ENCODE measurements at regions not wholly inside any gene's neighbourhood (a gene's known extent, or its start where the extent isn't known, plus 50 kb on each side); places are given as distances from the start of the nearest gene placed in this dataset.

DNA sequence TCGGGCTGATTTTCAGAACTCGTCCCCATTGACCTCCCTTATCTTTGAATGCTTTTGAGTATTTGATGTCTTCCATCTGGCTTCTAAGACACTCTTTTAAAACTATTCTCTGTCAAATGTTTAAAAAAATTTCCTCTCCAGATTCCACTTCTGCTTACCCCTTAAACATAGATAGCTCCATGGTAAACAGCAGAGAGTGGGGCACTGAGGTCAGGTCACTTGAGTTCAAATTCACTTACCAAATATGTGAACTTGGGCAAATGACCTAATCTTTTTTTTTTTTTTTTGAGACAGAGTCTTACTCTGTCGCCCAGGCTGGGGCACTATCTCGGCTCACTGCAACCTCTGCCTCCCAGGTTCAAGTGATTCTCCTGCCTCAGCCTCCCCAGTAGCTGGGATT lies 126.8 kb upstream of the CPSF6 start (continued):
- no peak for TF ChIP-seq POLR2AphosphoS2 (IDR thresholded peaks at IDR 0.05; ENCODE audit: low read depth, low read length)

GRCh38 chr12:69115099-69115498 lies 124.3 kb upstream of the CPSF6 start:
- H3K9me3 ChIP-seq (replicated peaks; ENCODE audit: control insufficient read depth, insufficient read depth, low read length): no peaks in the 10 kb centered on the region
- intact Hi-C loops (cut with micrococcal nuclease; ENCODE audit: unreplicated experiment) (no loop called here), in situ Hi-C loops (cut with MboI) (no loop called here)
- FAIRE-seq: no peak
- ChIA-PET SMC1A (ENCODE audit: uncharacterized antibody, unreplicated experiment) (no interaction called here), POLR2A (no interaction called here), CTCF (no interaction called here), RAD21 (ENCODE audit: unreplicated experiment) (no interaction called here)
- H3K27ac ChIP-seq (ENCODE audit: control insufficient read depth, insufficient read depth): no peak overlapping the region
- H3K4me3 ChIP-seq: no peak overlapping the region
- TF ChIP-seq SMAD5 (IDR thresholded peaks at IDR 0.05; ENCODE audit: low read depth) (no peak), STAT1 (conservative IDR thresholded peaks at IDR 0.05) (no peak), EGR1 (IDR thresholded peaks at IDR 0.05; ENCODE audit: borderline replicate concordance in 1 of 2, low read depth in 2 of 2, low read length in 2 of 2) (no peak), ETV6 (conservative IDR thresholded peaks at IDR 0.05 in 1 of 2, IDR thresholded peaks at IDR 0.05 in 1 of 2; ENCODE audit: borderline replicate concordance in 1 of 2, low read depth in 1 of 2) (no peak), CBFB (IDR thresholded peaks at IDR 0.05; ENCODE audit: low read depth) (no peak), TCF12 (IDR thresholded peaks at IDR 0.05; ENCODE audit: low read depth, low read length) (no peak), TARDBP (IDR thresholded peaks at IDR 0.05; ENCODE audit: borderline replicate concordance) (no peak), POLR2A (IDR thresholded peaks at IDR 0.05; ENCODE audit: low read depth, low read length) (no peak)
- TF ChIP-seq, protein P1, sequence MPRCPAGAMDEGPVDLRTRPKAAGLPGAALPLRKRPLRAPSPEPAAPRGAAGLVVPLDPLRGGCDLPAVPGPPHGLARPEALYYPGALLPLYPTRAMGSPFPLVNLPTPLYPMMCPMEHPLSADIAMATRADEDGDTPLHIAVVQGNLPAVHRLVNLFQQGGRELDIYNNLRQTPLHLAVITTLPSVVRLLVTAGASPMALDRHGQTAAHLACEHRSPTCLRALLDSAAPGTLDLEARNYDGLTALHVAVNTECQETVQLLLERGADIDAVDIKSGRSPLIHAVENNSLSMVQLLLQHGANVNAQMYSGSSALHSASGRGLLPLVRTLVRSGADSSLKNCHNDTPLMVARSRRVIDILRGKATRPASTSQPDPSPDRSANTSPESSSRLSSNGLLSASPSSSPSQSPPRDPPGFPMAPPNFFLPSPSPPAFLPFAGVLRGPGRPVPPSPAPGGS (IDR thresholded peaks at IDR 0.05; ENCODE audit: borderline replicate concordance, insufficient read depth, low read depth, low read length, poor library complexity, severe bottlenecking): no peak
- TF ChIP-seq, protein P2, sequence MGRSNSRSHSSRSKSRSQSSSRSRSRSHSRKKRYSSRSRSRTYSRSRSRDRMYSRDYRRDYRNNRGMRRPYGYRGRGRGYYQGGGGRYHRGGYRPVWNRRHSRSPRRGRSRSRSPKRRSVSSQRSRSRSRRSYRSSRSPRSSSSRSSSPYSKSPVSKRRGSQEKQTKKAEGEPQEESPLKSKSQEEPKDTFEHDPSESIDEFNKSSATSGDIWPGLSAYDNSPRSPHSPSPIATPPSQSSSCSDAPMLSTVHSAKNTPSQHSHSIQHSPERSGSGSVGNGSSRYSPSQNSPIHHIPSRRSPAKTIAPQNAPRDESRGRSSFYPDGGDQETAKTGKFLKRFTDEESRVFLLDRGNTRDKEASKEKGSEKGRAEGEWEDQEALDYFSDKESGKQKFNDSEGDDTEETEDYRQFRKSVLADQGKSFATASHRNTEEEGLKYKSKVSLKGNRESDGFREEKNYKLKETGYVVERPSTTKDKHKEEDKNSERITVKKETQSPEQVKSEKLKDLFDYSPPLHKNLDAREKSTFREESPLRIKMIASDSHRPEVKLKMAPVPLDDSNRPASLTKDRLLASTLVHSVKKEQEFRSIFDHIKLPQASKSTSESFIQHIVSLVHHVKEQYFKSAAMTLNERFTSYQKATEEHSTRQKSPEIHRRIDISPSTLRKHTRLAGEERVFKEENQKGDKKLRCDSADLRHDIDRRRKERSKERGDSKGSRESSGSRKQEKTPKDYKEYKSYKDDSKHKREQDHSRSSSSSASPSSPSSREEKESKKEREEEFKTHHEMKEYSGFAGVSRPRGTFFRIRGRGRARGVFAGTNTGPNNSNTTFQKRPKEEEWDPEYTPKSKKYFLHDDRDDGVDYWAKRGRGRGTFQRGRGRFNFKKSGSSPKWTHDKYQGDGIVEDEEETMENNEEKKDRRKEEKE (IDR thresholded peaks at IDR 0.05): no peak
- BruUV-seq (replicated peaks): no TSS peak
- H3K4me1 ChIP-seq (ENCODE audit: control insufficient read depth, insufficient read depth, low read length): no peaks in the 10 kb centered on the region
- no peaks in the 10 kb centered on the region for H4K20me1 ChIP-seq (ENCODE audit: control insufficient read depth, insufficient read depth)
- 52% methylated on average over 2 of the region's 3 CpGs for WGBS (ENCODE audit: insufficient coverage, insufficient replicate concordance, low lambda C conversion rate, missing lambda C conversion rate)
- no peaks in the 10 kb centered on the region for H3K36me3 ChIP-seq (ENCODE audit: control insufficient read depth in 2 of 2, insufficient read depth in 2 of 2, low read length in 1 of 2)
- no peak overlapping the region for H3K9ac ChIP-seq (ENCODE audit: control insufficient read depth, insufficient read depth, low read length)
- ATAC-seq: no peak
- DNase-seq (ENCODE audit: low read depth, low spot score): no peak
- no peaks in the 10 kb centered on the region for H3K79me2 ChIP-seq (ENCODE audit: control insufficient read depth, insufficient read depth, low read length)
- H3K27me3 ChIP-seq (replicated peaks in 1 of 2; ENCODE audit: control insufficient read depth in 2 of 2, insufficient read depth in 2 of 2, low read length in 1 of 2): no peaks in the 10 kb centered on the region; a peak in 1 of 4 replicates
- no peak overlapping the region for H2AFZ ChIP-seq (ENCODE audit: control insufficient read depth, low read depth, low read length)
- H3K4me2 ChIP-seq (ENCODE audit: control insufficient read depth, insufficient read depth): no peak overlapping the region
